ENCODE measurements at regions not wholly inside any gene's neighbourhood (a gene's known extent, or its start where the extent isn't known, plus 50 kb on each side); places are given as distances from the start of the nearest gene placed in this dataset.
A peak's percentile ranks its signal among the peaks of the same experiment; 100 is the strongest.

GRCh38 chr5:158180407-158180806, 321.5 kb upstream of the CLINT1 start:
- no peak overlapping the region for H3K4me3 ChIP-seq (ENCODE audit: low read depth, low read length)
- DNase-seq (ENCODE audit: low read depth) = no peak
- H3K27me3 ChIP-seq (ENCODE audit: control insufficient read depth, insufficient read depth, low read length) = no peaks in the 10 kb centered on the region
- no peaks in the 10 kb centered on the region for H3K36me3 ChIP-seq (ENCODE audit: control insufficient read depth, insufficient read depth, low read length)
- no peak for TF ChIP-seq CTCF (IDR thresholded peaks at IDR 0.05; ENCODE audit: insufficient read depth, low read length, poor library complexity, severe bottlenecking)

GRCh38 chr5:158179271-158179670, 320.3 kb upstream of the CLINT1 start:
- DNase-seq (ENCODE audit: low read depth) = no peak
- no peaks in the 10 kb centered on the region for H3K36me3 ChIP-seq (ENCODE audit: control insufficient read depth, insufficient read depth, low read length)
- no peak for TF ChIP-seq CTCF (IDR thresholded peaks at IDR 0.05; ENCODE audit: insufficient read depth, low read length, poor library complexity, severe bottlenecking)
- no peaks in the 10 kb centered on the region for H3K27me3 ChIP-seq (ENCODE audit: control insufficient read depth, insufficient read depth, low read length)
- H3K4me3 ChIP-seq (ENCODE audit: low read depth, low read length) = no peak overlapping the region

GRCh38 chr5:158178535-158178934, 319.6 kb upstream of the CLINT1 start:
- Histone ChIP-seq H3K36me3 (ENCODE audit: control insufficient read depth, insufficient read depth, low read length) (no peaks in the 10 kb centered on the region), H3K4me3 (ENCODE audit: low read depth, low read length) (no peak overlapping the region), H3K27me3 (ENCODE audit: control insufficient read depth, insufficient read depth, low read length) (no peaks in the 10 kb centered on the region)
- no peak for TF ChIP-seq CTCF (IDR thresholded peaks at IDR 0.05; ENCODE audit: insufficient read depth, low read length, poor library complexity, severe bottlenecking)
- DNase-seq (ENCODE audit: low read depth) = no peak

GRCh38 chr5:158177146-158177545, 318.2 kb upstream of the CLINT1 start:
- Histone ChIP-seq H3K36me3 (ENCODE audit: control insufficient read depth, insufficient read depth, low read length) (no peaks in the 10 kb centered on the region), H3K27me3 (ENCODE audit: control insufficient read depth, insufficient read depth, low read length) (no peaks in the 10 kb centered on the region), H3K4me3 (ENCODE audit: low read depth, low read length) (no peak overlapping the region)
- no peak for DNase-seq (ENCODE audit: low read depth)
- no peak for TF ChIP-seq CTCF (IDR thresholded peaks at IDR 0.05; ENCODE audit: insufficient read depth, low read length, poor library complexity, severe bottlenecking)

GRCh38 chr5:158175934-158176481, 317.1 kb upstream of the CLINT1 start:
- Histone ChIP-seq H3K36me3 (ENCODE audit: control insufficient read depth, insufficient read depth, low read length) (no peaks in the 10 kb centered on the region), H3K27me3 (ENCODE audit: control insufficient read depth, insufficient read depth, low read length) (no peaks in the 10 kb centered on the region), H3K4me3 (ENCODE audit: low read depth, low read length) (no peak overlapping the region)
- DNase-seq (ENCODE audit: low read depth) = peak; percentile 16
- TF ChIP-seq CTCF (IDR thresholded peaks at IDR 0.05; ENCODE audit: insufficient read depth, low read length, poor library complexity, severe bottlenecking) = no peak
